ENCODE measurements at regions not wholly inside any gene's neighbourhood (a gene's known extent, or its start where the extent isn't known, plus 50 kb on each side); places are given as distances from the start of the nearest gene placed in this dataset.

DNA sequence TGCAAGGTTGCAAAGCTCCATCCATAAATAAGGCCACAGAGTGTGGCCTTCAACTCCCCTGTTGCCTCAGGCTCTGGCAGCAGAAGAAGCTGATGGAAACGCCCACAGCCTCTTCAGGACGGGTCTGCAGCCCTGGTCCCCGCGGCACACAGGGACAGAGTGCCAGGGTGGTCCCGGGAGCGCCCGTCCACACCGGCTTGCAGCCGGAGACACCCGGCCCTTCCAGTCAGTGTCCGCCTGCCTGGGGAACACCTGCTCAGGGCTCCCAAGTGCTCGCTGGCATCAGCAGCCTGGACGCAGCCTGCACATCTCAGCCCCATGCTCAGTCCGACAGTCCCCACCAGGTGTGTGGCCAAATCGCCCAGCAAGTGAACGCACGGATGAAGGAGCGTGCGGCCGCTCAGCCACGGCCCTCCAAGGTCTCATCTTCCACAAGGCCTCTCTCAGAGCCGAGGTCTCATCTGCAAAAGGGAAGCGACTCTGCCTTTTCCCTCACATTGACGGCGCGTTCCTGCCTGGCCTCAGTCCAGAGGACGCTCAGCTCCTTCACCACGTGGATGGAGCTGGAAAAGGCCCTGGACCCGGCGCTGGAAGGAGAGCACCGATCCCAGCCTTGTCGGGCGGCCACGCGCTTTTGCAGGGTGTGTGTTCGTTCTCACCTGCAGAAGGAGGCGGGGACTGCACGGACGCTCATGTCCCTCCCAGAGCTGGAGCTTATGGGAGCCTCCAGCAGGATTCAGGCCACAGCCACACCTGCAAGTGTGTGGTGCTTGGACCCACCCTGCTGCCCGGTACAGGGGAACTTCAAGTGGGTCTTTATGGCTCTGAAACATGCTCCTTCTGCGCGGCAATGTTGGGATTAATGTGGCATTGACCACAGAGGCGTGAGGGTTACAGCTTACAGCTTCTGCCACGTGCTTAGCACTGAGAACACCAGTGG, 180.4 kb downstream of the DLL1 start:
- no peak for DNase-seq

DNA sequence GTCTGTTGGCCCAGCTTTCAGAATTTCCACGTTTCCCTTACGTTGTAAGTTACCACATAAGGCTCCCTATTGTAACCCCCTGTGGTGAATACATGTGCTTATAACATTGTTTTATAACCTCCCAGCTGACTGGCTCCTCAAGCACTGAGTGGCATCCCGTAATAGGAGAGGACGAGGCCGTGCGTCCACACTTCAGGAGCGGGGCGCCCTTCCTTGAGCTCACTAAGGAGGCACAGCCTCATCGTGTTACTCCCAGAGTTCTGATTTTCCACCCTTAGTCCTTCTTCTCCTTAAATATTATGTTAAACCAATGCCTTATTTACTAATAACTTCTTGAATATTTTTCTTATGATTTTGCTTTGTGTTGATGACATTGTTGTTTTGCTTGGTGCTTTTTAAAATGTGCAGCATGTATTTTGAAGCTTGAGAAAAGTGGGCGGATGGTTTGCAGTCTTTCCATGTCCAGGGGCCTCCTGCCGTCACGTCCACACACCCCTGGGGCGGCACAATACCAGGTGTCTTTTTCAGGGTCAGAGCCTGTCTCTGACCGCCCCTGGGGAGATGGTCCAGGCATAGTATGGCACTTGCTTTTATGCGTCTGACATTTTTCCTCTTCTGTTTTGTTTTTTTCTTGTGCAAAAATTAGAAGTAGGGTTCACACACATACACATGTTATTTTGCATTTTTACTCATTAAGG, 181.8 kb downstream of the DLL1 start:
- no peak for DNase-seq

DNA sequence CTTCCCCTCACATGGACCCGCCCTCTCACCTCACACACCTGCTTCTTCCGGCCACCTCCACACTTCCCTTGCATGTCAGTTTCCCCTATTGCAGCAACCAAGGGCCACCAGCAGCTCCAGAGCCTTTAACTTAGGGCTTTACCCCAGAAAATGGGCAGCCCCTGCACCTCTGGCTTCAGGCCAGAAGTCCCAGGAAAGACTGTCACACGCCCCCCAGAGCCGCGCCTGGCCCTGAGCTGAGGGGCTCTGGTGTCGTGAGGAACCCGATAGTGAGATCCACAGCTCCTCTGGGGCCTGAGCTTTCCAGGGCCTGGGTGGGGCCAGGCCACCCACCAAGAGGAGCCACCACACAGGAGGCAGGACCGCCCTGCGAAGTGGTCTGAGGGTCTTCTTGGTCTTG, 182.4 kb downstream of the DLL1 start:
- DNase-seq = no peak

DNA sequence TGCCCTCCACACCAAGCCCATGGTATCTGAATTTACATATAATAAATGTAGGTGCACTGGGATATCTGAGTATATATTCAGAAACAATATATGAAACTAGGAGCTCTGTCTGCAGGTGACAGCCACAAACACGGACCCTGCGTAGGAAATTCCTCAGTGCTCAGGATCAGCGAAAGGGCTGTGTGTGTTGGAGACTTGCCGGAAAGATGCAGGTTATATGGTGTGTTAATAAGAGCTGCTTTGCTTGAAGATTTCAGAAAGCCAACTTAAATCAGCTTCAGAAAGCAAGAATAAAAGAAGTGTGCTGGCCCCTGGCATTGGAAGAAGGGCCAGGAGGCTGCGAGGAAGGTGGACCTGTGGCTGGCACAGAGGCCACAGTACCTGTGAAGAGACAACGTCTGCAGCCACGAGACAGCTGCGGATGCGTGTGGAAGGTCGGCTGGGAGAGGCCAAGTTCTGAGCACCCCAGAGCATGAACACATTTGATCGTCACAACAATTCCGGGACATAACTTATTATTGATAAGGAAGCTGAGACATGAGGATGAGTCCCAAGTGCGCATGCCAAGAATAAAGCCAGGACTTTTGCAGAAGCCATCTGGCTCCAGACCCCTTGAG, 183.2 kb downstream of the DLL1 start:
- no peak for DNase-seq

DNA sequence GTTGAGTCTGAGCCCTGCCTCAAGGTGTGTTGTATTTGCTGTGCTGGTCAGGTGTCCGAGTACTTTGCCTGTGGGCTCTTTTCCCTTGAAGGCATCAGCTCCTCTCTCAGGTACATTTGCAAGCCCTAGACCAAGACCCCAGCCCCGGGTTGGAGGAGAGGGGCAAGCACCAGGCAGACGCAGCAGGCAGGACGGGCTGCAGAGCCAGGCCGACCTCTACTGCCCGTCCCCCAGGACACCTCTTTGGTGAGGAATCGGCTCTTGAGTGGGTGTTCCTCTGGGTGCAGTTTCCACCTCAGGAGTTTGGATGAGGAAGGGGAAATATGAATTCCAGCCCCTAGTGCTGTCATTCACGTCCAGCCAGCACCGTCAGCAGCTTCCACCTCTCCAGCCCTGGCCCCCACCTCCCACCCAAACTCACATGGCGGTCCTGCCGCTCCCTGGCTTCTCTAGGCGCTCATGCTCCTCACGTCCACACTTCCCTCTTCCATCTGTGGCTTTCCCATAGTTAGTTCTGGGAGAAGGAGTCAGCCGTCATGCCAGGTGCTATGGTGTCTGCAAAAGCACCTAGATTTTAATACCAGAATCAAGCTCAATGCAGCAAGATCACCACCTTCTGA, 183.9 kb downstream of the DLL1 start:
- DNase-seq = no peak

DNA sequence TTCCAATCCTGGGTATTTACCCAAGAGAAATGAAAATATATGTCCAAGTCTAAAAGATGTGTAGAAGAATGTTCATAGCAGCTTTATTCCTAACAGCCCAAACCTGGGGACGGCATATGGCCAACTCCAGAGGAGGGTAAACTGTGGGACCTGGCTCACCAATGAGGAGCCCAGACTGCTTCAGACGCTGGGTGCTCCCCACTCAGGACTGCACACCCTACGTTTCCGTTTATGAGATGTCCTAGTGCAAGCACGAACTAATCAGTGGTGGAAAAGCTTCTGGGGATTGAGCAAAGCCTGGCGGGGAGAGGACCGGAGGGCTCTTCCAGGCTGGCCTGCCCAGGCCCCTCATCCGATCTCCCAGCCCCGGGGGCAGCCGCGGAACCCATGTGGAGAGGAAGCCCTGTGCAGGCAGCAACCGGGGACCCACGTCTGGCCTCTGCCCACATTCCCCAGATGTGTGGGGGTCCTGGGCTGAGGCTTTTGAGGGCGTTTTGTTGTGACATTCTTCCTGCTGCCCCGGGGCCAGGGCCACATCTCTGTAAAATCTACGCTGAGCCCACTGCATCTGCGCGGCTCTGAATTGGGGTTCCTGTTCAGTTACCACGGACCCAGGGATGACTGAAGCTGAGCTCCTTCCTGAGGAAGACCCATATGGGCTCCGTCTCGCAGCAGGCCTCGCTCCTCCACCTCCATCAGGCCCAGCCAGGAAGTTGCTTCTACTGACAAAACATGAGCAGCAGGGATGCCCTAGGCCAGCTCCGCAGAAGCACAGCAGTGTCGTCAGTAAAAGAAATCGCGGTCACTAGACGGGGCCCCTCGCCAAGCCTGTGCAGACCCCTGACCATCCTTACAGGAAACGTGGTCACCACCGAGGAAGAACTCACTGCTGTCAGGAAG, 188.0 kb downstream of the DLL1 start:
- DNase-seq = no peak

DNA sequence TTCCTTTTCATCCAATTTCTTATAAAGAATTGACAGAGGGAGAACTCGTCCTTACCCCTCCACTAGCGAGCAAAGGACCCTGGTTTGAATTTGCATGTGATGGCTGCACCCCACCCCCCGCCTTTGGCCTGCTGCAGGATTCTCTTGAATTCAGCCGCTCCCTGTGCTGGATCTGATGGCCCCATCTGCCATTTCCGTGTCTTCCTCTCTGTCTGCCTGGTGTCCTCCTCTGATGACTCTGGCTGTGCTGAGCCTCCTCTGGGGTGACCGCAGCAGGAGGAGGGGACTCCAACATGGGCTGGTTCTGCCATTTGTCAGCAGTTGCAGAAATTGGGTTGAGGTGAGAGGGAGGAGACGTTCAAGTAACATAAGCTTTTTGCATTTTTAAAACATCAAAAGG, 188.8 kb downstream of the DLL1 start:
- no peak for DNase-seq

DNA sequence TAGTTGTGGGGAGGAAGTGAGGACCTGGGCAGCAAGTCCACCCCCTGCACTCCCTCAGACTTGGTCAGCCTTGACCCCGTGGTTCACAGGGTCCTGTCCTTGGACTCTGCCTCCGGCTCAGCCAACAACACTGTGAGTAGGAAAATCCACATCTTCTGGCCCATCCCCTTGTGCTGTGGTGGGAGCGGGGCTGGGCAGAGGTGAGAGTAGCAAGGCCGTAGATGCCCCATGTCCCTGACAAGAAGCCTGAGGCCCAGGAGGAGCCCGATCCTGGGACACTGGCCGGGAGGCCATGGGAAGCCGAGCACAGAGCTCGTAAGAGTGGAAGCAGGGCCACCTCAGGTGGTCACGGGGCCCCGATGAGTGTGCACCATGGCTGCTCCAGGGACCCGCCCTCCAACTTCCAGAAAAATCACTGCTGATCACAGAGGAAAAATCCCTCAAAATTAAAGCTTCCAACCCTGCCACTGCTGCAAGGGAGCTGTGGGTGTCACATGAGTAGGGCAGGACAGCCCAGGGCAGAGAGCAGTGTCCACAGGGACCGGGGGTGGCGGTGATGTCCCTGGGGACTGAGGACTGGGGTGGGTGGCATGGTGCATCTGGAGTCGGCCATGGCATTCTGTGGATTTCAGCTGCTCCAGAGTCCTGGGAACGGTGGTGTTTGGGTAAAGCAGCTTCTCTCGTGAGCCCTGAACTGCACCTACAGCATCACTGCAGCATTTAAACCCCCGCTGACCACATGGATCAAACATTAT, 189.4 kb downstream of the DLL1 start:
- no peak for DNase-seq

DNA sequence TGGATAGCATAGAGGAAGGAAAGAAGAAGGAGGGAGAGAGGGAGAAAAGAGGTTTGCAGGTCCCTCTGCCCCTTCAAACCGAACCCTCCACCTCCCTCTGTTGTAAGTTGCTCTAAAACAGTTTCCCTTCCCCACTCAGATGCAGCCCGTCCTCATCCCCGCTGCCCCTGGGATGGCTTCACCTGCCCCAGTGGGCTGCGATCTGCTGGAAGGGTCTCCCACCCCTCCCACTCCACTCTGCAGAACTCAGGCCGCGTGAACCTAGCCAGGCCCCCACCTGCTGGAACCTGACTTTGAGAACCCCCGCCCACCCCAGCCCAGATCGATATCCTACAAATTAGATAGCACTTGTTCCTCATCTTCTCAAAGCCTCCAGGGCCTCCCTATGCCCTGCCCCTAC, 190.8 kb downstream of the DLL1 start:
- no peak for DNase-seq

DNA sequence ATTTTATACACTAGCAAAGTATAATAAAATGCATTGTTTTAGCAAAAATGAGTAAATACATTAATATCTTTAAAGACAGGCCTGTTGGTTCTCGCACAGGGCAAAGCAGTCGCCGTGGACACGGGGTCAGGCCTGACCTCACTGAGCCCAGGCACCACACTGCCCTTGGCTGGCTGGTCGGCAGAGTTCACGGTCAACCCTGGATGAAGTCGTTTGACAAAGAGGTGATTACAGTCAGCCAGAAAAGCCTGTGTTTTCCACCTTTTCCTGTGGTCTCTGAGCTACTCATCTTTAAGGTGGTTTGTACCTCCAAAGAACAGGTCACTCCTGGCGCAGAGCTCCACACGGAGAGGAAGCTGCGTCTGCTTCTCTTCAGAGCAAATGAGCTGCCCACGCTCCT, 191.5 kb downstream of the DLL1 start:
- DNase-seq = no peak

DNA sequence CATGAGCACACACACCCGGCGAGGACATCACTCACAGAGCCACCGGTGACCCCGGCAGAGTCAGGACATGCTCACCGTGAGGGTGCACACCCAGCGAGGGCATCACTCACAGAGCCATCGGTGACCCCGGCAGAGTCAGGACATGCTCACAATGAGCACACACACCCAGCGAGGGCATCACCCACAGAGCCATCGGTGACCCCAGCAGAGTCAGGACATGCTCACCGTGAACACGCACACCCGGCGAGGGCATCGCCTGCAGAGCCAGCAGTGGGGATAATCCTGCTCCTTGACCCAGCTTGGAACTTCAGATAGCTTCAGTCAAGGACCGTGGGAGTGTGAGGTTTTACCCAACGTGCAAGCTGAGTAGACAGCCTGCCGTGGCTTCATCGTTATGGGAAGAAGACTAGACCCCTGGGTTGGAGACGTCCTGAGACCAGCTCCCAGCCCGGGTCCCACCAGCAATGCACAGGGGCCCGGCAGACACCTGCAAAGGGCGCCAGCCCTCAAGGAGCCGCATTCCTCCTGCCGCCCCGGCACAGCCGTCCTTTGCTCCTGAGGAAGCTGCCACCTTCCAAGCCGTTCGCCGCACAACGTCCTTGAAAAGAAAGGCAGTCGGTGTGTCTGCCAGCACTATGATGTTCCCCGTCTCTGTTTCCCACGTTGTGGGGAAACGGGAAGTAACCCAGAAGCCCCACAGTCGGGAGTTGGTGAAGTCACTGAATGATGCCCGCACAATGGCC, 192.3 kb downstream of the DLL1 start:
- DNase-seq = no peak

DNA sequence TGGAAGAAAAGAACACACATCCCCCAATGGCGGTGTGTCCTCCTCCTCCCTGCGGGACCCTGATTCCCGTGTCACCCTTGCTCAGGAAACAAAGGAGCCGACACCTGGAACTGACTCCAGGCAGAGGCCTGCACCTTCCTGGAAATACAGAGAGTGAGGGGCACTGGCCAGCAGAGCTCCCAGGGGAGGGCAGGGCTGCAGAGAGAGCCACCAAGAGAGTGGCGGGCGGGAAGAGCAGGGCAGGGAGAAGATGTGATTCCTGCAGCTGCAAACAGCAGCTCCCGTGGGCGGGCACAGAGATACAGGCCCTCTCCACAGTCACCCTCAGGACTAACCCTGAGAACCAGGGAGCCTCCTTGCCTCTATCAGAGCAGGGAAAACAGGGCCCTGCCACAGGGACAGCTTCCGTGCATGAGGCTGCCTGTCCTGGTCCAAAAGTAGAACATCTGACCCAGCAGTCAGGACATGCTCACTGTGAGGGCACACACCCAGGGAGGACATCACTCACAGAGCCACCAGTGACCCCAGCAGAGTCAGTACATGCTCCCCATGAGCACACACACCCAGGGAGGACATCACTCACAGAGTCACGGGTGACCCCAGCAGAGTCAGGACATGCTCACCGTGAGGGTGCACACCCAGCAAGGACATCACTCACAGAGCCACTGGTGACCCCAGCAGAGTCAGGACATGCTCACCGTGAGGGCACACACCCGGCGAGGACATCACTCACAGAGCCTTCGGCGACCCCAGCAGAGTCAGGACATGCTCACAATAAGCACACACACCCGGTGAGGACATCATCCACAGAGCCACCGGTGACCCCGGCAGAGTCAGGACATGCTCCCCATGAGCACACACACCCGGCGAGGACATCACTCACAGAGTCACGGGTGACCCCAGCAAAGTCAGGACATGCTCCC, 193.1 kb downstream of the DLL1 start:
- no peak for DNase-seq

DNA sequence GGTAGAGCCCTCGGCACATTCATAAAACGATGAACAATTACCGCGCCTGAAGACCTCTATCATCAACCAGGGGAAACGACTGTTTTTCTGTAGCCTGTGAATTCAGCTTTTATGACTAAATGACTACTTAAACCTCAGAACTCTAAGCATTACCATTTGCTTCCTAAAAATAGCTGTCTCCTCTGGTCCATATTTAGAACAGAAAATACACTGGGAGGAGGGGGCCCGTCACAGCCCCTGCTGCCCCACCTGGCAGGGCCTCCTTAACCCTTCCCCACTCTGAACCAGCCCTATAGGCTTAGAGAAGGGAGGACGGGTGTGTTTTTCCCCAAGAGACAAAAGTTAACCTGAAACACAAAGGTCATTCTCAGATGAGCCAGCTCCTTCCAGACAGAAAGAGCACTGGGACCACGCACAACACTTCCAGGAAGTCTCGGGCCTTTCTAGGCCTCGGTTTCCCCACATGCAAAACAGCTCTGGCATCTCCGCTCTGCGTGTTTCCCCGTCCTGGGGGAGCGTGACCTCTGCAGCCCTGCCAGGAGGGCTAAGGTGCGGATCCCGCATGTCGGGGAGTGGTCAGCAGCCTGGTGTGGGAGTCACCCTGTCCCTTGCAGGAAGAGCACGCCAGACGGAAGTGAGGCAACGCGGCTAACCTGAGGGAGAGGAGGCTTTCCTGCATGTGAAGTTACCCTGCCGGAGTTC, 193.9 kb downstream of the DLL1 start:
- no peak for DNase-seq

DNA sequence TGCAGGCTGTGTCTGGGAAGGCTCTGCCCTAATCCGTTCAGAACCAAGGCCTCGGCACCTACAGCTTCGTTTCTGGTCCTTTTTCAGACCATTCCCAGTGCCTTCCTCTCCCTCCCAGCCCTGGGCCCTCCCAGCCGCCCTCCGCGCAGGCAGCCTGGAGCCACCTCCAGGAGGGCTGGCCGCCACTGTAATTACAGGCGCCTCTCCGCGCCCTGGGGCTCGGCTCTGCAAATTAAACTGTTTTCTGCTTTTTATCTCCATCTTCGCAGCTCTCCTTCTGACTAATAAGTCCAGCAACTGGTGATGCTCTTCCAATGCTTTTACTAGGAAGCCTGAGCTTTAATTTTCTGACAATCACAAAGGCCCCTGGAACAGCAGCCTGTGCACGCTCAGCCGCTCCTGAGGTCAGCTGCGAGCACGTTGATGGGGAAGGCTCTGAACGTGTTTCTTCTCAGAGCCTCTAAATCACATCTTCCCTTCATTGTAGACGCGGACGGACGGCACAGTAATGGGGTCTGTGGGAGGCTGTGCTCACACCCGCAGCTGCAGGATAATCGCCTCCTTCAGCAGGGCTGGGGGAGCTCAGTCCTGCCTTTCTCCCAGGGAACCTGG, 194.6 kb downstream of the DLL1 start:
- DNase-seq = no peak

DNA sequence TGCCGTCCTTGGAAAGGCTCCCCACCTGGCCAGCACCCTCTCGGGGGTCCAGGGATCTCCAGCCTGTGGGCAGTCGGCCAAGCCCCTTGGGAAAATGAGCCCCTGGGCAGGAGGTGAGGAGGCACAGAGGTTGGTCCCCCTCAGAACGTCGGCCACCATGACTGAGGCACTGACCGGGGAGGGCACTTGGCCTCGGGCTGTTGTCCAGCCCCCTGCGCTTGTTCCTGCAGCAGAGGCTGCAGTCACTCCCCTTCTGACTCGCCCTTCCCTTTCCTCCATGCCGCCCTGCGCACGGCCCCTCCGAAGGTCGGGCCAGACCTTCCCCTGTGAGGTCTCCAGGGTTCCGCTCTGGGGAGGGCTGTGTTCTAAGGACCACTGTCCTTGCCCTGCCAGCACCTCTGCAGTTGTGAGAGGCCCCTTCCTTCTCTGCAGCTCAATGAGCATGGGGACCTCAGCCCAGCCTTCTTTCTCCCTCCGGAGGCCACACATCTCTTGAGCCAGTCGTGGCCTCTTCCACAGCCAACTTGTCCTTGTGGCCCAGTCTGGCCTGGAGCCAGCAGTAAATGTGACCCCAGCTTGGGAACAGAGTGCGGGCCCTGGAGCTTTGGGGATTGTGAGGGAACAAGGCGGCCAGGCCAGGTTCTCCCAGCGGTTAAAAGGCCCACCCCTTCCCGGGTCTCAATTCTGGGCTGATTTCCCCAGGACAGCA, 195.5 kb downstream of the DLL1 start:
- DNase-seq = no peak

DNA sequence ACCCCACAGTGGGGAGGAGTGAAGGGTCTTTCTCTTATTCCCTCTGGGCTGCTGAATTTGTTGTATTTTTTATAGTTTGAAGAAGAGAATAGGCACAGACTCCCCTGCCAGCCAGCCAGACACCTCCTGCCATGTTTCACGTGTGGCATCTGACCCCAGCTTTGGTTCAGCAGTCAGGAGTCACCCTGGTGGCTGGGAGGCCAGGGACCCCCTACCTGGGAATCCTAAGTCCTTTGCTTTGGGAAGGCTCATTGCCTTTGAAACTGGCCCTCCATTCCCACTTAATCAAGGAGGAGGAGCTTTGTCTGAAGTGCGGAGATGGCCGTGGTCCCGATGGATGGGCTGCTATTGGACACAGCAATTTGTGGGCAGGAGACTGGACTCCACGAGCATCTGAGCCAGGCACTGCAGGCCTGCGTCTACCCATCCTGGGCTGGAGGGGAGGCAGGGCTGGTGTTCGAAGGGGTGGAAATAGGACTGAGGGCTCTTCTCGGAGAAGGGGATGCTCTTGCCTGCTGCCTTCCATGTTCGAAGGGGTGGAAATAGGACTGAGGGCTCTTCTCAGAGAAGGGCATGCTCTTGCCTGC, 196.1 kb downstream of the DLL1 start:
- no peak for DNase-seq

Data from KG1 (cell line).